ENCODE measurements at regions not wholly inside any gene's neighbourhood (a gene's known extent, or its start where the extent isn't known, plus 50 kb on each side); places are given as distances from the start of the nearest gene placed in this dataset.

DNA sequence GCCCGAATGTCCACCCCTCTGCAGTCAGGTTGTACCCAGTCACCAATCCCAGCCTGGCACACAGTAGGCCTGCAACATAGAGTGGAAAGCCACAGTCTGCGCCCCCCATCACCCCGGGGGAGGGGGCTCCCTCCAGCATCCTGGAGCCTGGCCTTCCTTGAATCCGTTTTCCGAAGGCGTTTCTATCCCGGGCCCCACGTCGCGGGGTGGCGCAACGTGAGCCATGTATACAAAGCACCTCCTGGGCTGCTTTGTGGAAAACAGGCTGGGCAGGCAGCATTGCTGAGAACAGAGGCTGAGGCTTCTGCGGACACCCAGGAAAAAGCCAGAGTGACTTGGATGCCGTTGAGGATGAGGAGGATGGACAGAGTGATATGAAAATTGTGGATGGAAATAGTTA lies 103.3 kb upstream of the USP29 start:
- H3F3A ChIP-seq (ENCODE audit: insufficient read depth) = no peaks in the 10 kb centered on the region
- no peak overlapping the region for H3K4me2 ChIP-seq (ENCODE audit: unreplicated experiment)
- H3K27ac ChIP-seq = no peak overlapping the region
- no peak overlapping the region for H3K9ac ChIP-seq
- DNase-seq = no peak
- no peak for TF ChIP-seq EZH2phosphoT487 (IDR thresholded peaks at IDR 0.05; ENCODE audit: insufficient read depth, low read depth)
- H3K27me3 ChIP-seq (replicated peaks; ENCODE audit: insufficient read depth) = no peaks in the 10 kb centered on the region
- H4K20me1 ChIP-seq (ENCODE audit: insufficient read depth) = no peaks in the 10 kb centered on the region
- H3K9me3 ChIP-seq (ENCODE audit: low read depth) = no peaks in the 10 kb centered on the region
- no peaks in the 10 kb centered on the region for H3K36me3 ChIP-seq (ENCODE audit: low read depth)
- H3K9me2 ChIP-seq (ENCODE audit: insufficient read depth) = no peaks in the 10 kb centered on the region
- no peaks in the 10 kb centered on the region for H3K4me1 ChIP-seq (ENCODE audit: insufficient read depth)
- no peaks in the 10 kb centered on the region for H3K79me2 ChIP-seq (ENCODE audit: insufficient read depth)
- H3K4me3 ChIP-seq = no peak overlapping the region
- no peak overlapping the region for H2AFZ ChIP-seq
- in situ Hi-C loops (cut with MboI) = no loop called here
- 16 to 21% methylated on average over 14 of the region's 14 CpGs for WGBS, 2 experiments (ENCODE audit: low coverage in 1 of 2, low lambda C conversion rate in 2 of 2, missing lambda C conversion rate in 2 of 2)

DNA sequence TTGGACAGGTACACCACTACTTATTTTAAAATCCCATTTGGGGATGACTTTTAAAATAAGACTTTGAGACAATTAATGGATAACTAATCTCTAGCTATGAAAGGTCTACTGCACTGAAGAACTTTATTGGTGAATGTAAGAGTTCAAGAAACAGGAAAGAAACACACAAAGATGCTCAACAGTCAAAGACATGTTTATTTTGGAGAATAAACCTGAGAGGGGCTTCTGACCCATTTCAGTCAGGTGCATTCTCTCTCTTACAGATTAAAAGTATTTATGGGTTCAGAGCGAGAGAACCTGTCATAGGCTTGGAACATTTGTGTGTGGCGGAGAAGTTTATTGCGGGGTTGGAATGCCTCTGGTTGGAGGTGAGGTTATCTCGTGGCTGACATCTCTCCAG lies 94.3 kb upstream of the USP29 start:
- Histone ChIP-seq H3K79me2 (ENCODE audit: insufficient read depth) (no peaks in the 10 kb centered on the region), H3F3A (ENCODE audit: insufficient read depth) (no peaks in the 10 kb centered on the region), H3K9me3 (ENCODE audit: low read depth) (no peaks in the 10 kb centered on the region), H3K4me3 (no peak overlapping the region), H3K27ac (no peak overlapping the region), H3K36me3 (ENCODE audit: low read depth) (no peaks in the 10 kb centered on the region), H3K9ac (no peak overlapping the region), H3K9me2 (ENCODE audit: insufficient read depth) (no peaks in the 10 kb centered on the region), H4K20me1 (ENCODE audit: insufficient read depth) (no peaks in the 10 kb centered on the region), H3K27me3 (replicated peaks; ENCODE audit: insufficient read depth) (no peaks in the 10 kb centered on the region), H2AFZ (no peak overlapping the region), H3K4me2 (ENCODE audit: unreplicated experiment) (no peak overlapping the region), H3K4me1 (ENCODE audit: insufficient read depth) (no peaks in the 10 kb centered on the region)
- 50 to 58% methylated on average over 4 of the region's 4 CpGs for WGBS, 2 experiments (ENCODE audit: low coverage in 1 of 2, low lambda C conversion rate in 2 of 2, missing lambda C conversion rate in 2 of 2)
- in situ Hi-C loops (cut with MboI) = no loop called here
- TF ChIP-seq EZH2phosphoT487 (IDR thresholded peaks at IDR 0.05; ENCODE audit: insufficient read depth, low read depth) (no peak), EZH2 (IDR thresholded peaks at IDR 0.05; ENCODE audit: insufficient read depth, poor library complexity, severe bottlenecking) (no peak)
- DNase-seq = no peak

DNA sequence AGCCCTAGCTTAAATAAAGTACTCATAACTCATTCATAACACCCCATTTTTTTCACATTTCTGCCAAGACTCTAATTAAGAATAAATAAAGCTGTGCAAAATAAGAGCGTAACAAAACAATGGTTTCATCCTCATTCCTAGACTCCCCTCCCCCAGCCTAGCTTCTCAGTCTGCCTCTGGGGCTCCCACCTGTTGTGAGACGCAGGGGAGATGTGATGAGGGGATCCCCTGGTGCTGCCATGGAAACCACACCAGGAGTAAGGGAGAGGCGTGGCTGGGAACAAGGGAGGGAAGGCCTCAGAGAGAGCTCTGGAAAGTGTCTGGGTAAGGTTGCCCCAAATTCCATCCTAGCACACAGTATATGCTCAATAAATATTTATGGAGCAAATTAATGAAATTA lies 93.3 kb upstream of the USP29 start:
- no peak for DNase-seq
- Histone ChIP-seq H3K9me2 (ENCODE audit: insufficient read depth) (no peaks in the 10 kb centered on the region), H3F3A (ENCODE audit: insufficient read depth) (no peaks in the 10 kb centered on the region), H3K4me3 (no peak overlapping the region), H3K9me3 (ENCODE audit: low read depth) (no peaks in the 10 kb centered on the region), H3K27ac (no peak overlapping the region), H3K9ac (no peak overlapping the region), H3K4me1 (ENCODE audit: insufficient read depth) (no peaks in the 10 kb centered on the region), H4K20me1 (ENCODE audit: insufficient read depth) (no peaks in the 10 kb centered on the region), H3K36me3 (ENCODE audit: low read depth) (no peaks in the 10 kb centered on the region), H2AFZ (no peak overlapping the region), H3K4me2 (ENCODE audit: unreplicated experiment) (no peak overlapping the region), H3K27me3 (replicated peaks; ENCODE audit: insufficient read depth) (no peaks in the 10 kb centered on the region), H3K79me2 (ENCODE audit: insufficient read depth) (no peaks in the 10 kb centered on the region)
- TF ChIP-seq EZH2phosphoT487 (IDR thresholded peaks at IDR 0.05; ENCODE audit: insufficient read depth, low read depth) = no peak
- WGBS, 2 experiments (ENCODE audit: low coverage in 1 of 2, low lambda C conversion rate in 2 of 2, missing lambda C conversion rate in 2 of 2) = 24 to 25% methylated on average over 3 of the region's 3 CpGs
- in situ Hi-C loops (cut with MboI) = no loop called here

DNA sequence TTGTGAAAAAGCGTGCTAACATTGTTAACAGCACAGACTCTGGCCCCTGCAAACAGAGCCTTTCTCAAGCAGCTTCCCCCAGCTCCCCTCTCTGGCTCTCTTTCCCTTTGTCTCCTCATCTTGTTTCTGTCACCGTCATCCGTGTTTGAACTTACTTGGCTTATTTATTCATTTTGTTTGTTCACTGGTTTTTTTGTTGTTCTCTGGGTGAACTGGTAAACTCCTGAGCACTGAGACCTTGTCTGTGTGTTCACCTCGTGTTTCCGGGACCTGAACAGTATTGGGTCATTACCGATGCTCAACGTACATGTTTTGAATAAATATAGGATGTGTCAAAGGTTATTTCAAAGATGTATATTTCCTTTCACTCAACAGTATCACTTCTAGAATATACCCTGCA lies 92.4 kb upstream of the USP29 start:
- Histone ChIP-seq H3K9me3 (ENCODE audit: low read depth) (no peaks in the 10 kb centered on the region), H3F3A (ENCODE audit: insufficient read depth) (no peaks in the 10 kb centered on the region), H3K4me1 (ENCODE audit: insufficient read depth) (no peaks in the 10 kb centered on the region), H3K9me2 (ENCODE audit: insufficient read depth) (no peaks in the 10 kb centered on the region), H3K27ac (no peak overlapping the region), H2AFZ (no peak overlapping the region), H3K79me2 (ENCODE audit: insufficient read depth) (no peaks in the 10 kb centered on the region), H3K36me3 (ENCODE audit: low read depth) (no peaks in the 10 kb centered on the region), H3K9ac (no peak overlapping the region), H3K27me3 (replicated peaks; ENCODE audit: insufficient read depth) (no peaks in the 10 kb centered on the region), H3K4me2 (ENCODE audit: unreplicated experiment) (no peak overlapping the region), H4K20me1 (ENCODE audit: insufficient read depth) (no peaks in the 10 kb centered on the region), H3K4me3 (no peak overlapping the region)
- 37 to 38% methylated on average over 7 of the region's 7 CpGs for WGBS, 2 experiments (ENCODE audit: low coverage in 1 of 2, low lambda C conversion rate in 2 of 2, missing lambda C conversion rate in 2 of 2)
- DNase-seq = no peak
- TF ChIP-seq EZH2phosphoT487 (IDR thresholded peaks at IDR 0.05; ENCODE audit: insufficient read depth, low read depth) = no peak
- no peak for TF ChIP-seq EZH2 (IDR thresholded peaks at IDR 0.05; ENCODE audit: insufficient read depth, poor library complexity, severe bottlenecking)
- in situ Hi-C loops (cut with MboI) = no loop called here

DNA sequence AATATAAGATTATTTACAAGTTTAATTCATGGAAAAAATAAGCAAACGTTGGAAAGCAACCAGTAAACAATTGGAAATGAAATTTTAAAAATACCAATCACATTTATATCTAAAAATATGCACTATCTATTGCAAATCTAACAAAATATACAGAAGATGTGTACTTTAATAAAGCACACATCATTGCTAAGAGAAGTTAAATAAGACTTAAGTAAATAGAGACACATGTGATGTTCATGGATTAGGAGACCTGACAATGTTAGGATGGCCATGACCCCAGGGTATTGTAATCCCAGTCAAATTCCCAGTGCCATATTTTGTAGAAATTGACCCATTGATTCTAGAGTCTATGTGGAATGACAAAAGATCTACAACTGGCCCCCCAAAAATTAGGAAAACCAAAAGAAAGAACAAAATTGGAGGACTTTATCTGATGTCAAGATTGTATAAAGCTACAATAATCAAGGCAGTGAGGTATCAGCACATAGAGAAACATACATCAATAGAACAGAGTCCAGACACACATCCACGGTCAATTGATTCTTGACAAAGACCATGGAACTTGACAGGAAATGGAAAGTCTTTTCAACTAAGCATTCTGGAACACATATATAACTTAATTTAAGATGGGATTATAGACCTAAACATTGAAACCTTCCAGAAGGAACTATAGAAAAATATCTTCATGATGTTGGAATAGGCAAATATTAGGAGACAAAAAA lies 90.8 kb upstream of the USP29 start:
- H3K9me2 ChIP-seq (ENCODE audit: insufficient read depth) = no peaks in the 10 kb centered on the region
- in situ Hi-C loops (cut with MboI) = no loop called here
- TF ChIP-seq EZH2phosphoT487 (IDR thresholded peaks at IDR 0.05; ENCODE audit: insufficient read depth, low read depth) (no peak), EZH2 (IDR thresholded peaks at IDR 0.05; ENCODE audit: insufficient read depth, poor library complexity, severe bottlenecking) (no peak)
- 1 to 2% methylated on average over 2 of the region's 2 CpGs for WGBS, 2 experiments (ENCODE audit: low coverage in 1 of 2, low lambda C conversion rate in 2 of 2, missing lambda C conversion rate in 2 of 2)
- H3K9ac ChIP-seq = no peak overlapping the region
- no peak overlapping the region for H3K4me3 ChIP-seq
- no peaks in the 10 kb centered on the region for H3K4me1 ChIP-seq (ENCODE audit: insufficient read depth)
- no peaks in the 10 kb centered on the region for H3K79me2 ChIP-seq (ENCODE audit: insufficient read depth)
- DNase-seq = no peak
- no peaks in the 10 kb centered on the region for H3K36me3 ChIP-seq (ENCODE audit: low read depth)
- H3K27ac ChIP-seq = no peak overlapping the region
- no peaks in the 10 kb centered on the region for H3F3A ChIP-seq (ENCODE audit: insufficient read depth)
- H4K20me1 ChIP-seq (ENCODE audit: insufficient read depth) = no peaks in the 10 kb centered on the region
- no peak overlapping the region for H2AFZ ChIP-seq
- H3K27me3 ChIP-seq (replicated peaks; ENCODE audit: insufficient read depth) = no peaks in the 10 kb centered on the region
- no peaks in the 10 kb centered on the region for H3K9me3 ChIP-seq (ENCODE audit: low read depth)
- H3K4me2 ChIP-seq (ENCODE audit: unreplicated experiment) = no peak overlapping the region

All from GM23248 (cell line).